GM13977 (cell line): ENCODE measurements at regions not wholly inside any gene's neighbourhood (a gene's known extent, or its start where the extent isn't known, plus 50 kb on each side); places are given as distances from the start of the nearest gene placed in this dataset.

Experiments
- DNase-seq: peaks from one replicate; pipeline ENCODE4 v3.0.0; 2012; ENCODE audit warnings: low spot score
- in situ Hi-C: fragments of 300-500 bp; cut with MboI; formaldehyde crosslinking; loops from one replicate; pipeline ENCODE4 v1.12.0; 2022; ENCODE audit warnings: low sequenced_read_pairs, low pct_unique_long_range_greater_than_20kb, mixed read lengths, inconsistent platforms; ENCODE audit not compliant: unreplicated experiment
- TF ChIP-seq, protein P1 (sequence below): IDR thresholded peaks from 2 replicates; pipeline ENCODE4 v1.5.1; 2012; ENCODE audit warnings: mild to moderate bottlenecking, control low read depth; ENCODE audit not compliant: insufficient read depth; ENCODE audit errors: extremely low read depth, missing control alignments

DNA sequence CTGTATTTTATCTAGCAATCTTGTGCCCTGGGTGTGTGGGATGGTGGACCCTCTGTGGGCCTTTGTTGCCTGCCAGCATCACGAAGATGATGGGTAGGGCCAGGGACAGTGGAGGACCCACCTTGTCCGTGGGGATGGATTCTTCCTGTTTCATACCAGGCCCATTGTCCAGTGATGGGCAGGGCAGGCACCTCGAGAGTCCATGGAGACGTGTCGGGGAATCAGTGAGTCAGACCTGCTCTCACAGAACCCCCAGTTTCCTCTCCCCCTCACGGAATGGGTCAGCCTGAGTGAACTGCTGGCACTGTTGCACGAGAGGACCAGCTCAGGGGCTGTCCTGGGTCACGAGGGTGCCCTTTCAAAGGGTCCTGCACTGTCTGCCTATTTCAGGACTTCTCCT, 401.2 kb downstream of the RPS24 start:
- TF ChIP-seq, protein P1, sequence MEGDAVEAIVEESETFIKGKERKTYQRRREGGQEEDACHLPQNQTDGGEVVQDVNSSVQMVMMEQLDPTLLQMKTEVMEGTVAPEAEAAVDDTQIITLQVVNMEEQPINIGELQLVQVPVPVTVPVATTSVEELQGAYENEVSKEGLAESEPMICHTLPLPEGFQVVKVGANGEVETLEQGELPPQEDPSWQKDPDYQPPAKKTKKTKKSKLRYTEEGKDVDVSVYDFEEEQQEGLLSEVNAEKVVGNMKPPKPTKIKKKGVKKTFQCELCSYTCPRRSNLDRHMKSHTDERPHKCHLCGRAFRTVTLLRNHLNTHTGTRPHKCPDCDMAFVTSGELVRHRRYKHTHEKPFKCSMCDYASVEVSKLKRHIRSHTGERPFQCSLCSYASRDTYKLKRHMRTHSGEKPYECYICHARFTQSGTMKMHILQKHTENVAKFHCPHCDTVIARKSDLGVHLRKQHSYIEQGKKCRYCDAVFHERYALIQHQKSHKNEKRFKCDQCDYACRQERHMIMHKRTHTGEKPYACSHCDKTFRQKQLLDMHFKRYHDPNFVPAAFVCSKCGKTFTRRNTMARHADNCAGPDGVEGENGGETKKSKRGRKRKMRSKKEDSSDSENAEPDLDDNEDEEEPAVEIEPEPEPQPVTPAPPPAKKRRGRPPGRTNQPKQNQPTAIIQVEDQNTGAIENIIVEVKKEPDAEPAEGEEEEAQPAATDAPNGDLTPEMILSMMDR = no peak
- in situ Hi-C loops = no loop called here
- no peak for DNase-seq

DNA sequence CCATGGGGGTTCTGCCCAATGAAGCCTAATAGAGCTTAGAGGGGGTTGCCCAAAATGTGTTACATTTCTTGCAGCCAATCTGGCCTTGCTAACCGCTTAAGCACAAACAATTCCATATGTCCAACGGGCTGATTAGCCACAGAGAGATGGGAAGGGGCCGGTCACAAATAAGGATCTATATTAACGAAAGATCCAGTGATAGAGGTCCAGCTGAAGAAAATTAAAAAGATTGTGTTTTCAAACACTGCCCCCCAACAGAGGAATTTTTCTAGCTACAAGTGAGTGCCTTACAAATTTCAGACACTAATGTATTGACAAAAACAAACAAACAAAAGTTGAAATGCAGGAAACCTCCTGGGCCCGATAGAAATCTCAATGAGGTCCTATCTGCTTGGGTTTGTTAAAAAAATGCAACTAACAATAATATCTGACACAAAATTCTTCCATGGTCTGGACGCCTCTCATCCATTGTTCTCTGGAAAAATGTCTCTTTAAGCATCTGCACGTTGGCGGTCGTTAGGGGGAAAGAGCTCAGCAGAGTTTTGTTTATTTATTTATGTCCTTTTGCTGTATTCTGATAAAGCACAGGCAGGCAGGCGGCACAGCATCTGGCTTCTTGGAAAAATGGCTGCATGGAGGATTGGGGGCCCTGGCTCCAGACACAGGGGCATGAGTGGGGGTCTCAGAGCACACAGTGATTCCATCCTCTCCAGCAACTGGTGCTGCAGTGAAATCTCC, 402.0 kb downstream of the RPS24 start:
- TF ChIP-seq, protein P1 = no peak
- in situ Hi-C loops = no loop called here
- no peak for DNase-seq

DNA sequence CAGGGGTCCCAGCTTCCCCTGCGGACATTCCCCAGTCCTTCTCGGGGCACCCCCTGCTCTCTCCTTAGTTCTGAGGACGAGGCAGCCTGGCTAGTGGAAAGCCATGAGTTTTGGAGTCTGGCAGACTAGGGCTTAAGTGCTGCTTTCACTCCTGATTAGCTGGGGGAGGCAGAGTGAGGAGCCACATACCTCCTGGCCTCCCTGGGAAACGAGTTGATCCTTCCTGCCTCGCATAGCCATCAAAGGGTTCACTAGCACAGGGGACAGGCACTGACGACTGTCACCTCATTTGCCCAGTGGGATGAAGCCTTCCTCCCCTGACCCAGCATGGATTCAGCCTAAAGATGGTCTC, 402.5 kb downstream of the RPS24 start:
- in situ Hi-C loops = no loop called here
- TF ChIP-seq, protein P1 = no peak
- DNase-seq = no peak

DNA sequence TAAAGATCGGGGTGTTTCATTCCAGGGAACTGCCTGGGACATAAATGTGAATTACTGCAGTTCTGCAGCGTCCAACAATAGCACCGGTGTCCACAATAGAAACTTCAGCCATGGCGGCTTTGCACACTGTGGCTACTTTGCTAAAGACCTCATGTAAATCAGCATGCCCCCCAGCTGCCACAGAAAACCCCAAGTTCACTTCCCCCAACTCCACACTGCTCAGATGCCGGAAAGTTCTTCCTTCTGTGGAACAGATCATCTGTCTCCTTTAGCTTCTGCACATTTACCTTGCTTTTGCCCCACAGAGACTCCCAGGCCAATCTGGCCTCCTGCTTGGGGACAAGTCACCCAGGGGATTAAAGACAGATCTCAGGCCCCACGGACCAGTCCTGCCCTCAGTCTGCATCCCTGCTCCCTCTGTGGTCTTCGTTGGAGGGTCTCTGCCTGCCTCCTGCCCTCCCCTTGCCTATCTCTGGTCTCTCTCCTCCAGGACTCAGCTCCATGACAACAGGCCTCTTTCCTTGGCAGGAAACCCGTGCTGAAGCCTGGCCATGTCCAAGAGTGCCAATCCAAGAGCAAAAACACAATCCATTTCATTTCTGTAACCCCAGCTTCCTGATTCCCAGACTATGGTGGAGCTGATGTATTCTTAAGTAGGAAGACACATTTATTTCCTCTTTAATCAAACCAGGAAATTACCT, 403.2 kb downstream of the RPS24 start:
- in situ Hi-C loops = no loop called here
- no peak for DNase-seq

DNA sequence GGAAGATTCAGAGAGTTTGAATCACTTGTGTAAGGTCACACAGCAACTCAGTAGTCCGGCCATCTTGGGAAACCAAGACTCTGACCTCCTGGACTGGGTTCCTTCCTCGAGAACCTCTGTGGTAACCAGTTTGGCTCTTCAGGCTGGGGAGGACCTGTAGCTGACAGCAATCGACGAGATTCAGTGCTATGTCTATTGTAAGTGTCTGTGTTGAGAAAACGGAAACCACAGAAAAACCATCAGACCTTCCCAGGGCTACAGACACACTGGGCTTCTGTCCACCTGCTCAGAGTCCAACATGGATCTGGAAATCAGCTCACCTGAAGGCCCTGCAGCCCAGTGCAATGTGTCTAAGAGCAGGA, 403.7 kb downstream of the RPS24 start:
- in situ Hi-C loops = no loop called here
- TF ChIP-seq, protein P1 = no peak
- no peak for DNase-seq

More for the DNA sequence above, 403.2 kb downstream of the RPS24 start:
- TF ChIP-seq, protein P1 = no peak

DNA sequence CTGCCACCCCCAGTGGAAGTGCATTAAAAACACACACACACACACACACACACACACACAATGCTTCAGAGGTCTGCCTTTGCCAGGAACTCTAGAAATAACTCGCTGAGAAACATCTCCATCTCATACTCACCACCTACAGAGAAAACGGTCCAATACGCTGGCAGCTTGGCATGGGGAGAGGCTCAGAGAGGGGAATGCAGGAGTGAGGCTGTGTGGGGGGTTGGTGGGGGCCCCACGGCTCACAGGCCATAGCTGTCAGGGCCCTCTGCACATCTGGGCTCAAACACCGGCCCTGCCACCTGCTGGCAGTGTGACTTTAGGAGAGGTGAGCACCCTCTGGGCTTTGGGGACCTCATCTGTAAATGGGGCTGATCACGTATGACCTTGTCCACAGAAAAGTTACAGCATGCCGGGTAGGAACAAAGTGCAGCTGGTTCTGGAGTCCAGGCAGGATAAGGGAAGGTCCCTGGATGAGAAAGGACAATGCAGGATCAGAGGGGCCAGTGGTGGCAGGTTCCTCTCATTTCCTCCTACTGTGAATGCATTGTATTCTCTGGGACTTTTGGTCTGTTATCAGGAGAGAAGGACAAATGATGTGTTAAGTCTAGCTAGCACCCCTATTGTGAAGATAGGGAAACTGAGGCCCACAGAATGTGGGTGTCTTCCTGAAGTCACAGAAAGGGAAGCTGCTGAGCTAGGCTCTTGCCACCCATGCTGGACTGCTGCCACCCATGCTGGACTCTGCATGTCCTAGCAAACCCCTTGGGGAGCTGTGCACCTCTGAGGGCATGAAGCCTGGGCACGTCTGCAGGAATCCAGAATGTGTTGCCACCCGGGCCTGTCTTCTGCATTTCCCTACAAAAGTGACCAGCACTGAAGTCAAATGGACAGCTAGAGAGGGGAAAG, 404.6 kb downstream of the RPS24 start:
- in situ Hi-C loops = no loop called here
- DNase-seq = no peak
- TF ChIP-seq, protein P1 = peak; percentile 30
